HG02642 (cell line): ENCODE measurements at regions not wholly inside any gene's neighbourhood (a gene's known extent, or its start where the extent isn't known, plus 50 kb on each side); places are given as distances from the start of the nearest gene placed in this dataset.

Experiments used
- ATAC-seq: cut with Tn5 transposase; IDR thresholded peaks from one replicate; pipeline ENCODE4 v1.9.1; 2021; ENCODE audit warnings: mild to moderate bottlenecking; ENCODE audit not compliant: unreplicated experiment, poor library complexity

- no peak for ATAC-seq
Observed at GRCh38 chr15:69798481-69799250, 299.1 kb downstream of the TLE3 start.

- ATAC-seq = no peak
Observed at GRCh38 chr15:69801144-69801543, 296.6 kb downstream of the TLE3 start.

GRCh38 chr15:69802432-69802831 is 295.3 kb downstream of the TLE3 start:
- ATAC-seq = no peak

GRCh38 chr15:69804786-69805185 is 292.9 kb downstream of the TLE3 start:
- no peak for ATAC-seq

- no peak for ATAC-seq
Observed at GRCh38 chr15:69805248-69805953, 292.3 kb downstream of the TLE3 start.

GRCh38 chr15:69806287-69806915 is 291.3 kb downstream of the TLE3 start:
- ATAC-seq = no peak

GRCh38 chr15:69807721-69808120 is 290.0 kb downstream of the TLE3 start:
- ATAC-seq = no peak

- ATAC-seq = no peak
Observed at GRCh38 chr15:69808756-69809155, 289.0 kb downstream of the TLE3 start.

GRCh38 chr15:69809421-69809820 is 288.3 kb downstream of the TLE3 start:
- ATAC-seq = no peak

GRCh38 chr15:69810431-69811354 is 287.0 kb downstream of the TLE3 start:
- no peak for ATAC-seq

- ATAC-seq = no peak
Observed at GRCh38 chr15:69812861-69813261, 284.9 kb downstream of the TLE3 start.

- ATAC-seq = no peak
Observed at GRCh38 chr15:69813881-69814280, 283.8 kb downstream of the TLE3 start.

- no peak for ATAC-seq
Observed at GRCh38 chr15:69814932-69815331, 282.8 kb downstream of the TLE3 start.

GRCh38 chr15:69815793-69816192 is 281.9 kb downstream of the TLE3 start:
- no peak for ATAC-seq

GRCh38 chr15:69816522-69816921 is 281.2 kb downstream of the TLE3 start:
- no peak for ATAC-seq

GRCh38 chr15:69818529-69818928 is 279.2 kb downstream of the TLE3 start:
- no peak for ATAC-seq

- no peak for ATAC-seq
Observed at GRCh38 chr15:69819371-69819770, 278.3 kb downstream of the TLE3 start.

- no peak for ATAC-seq
Observed at GRCh38 chr15:69820819-69821218, 276.9 kb downstream of the TLE3 start.

GRCh38 chr15:69823223-69823907 is 274.4 kb downstream of the TLE3 start:
- no peak for ATAC-seq
